H1 (cell line): ENCODE measurements at regions not wholly inside any gene's neighbourhood (a gene's known extent, or its start where the extent isn't known, plus 50 kb on each side); places are given as distances from the start of the nearest gene placed in this dataset.

Source experiments
- CTCF ChIA-PET: fragments of 300-600 bp; sonication (Branson Sonifier 250); formaldehyde crosslinking; loops from one replicate; lab custom pipeline; 2021; ENCODE audit not compliant: partially characterized antibody; lab: Charles Lee
- POLR2A ChIA-PET: fragments of 300-600 bp; sonication (Branson Sonifier 250); formaldehyde crosslinking; loops from one replicate; lab custom pipeline; 2021; ENCODE audit warnings: inconsistent platforms; ENCODE audit not compliant: partially characterized antibody; lab: Charles Lee
- DNase-seq, 2 experiments: peaks; one replicate each; pipeline versions ENCODE4 v3.0.0 to v3.0.0-alpha.2; 2010 to 2022; ENCODE audit warnings: low spot score in 2 of 2, low read depth in 1 of 2, mixed read lengths in 1 of 2
- FAIRE-seq: peaks from 2 replicates; lab custom pipeline; 2011; peaks lifted over from hg19 to GRCh38; lab: Jason Lieb, UNC
- H2AFZ ChIP-seq: 2 replicates; pipeline ENCODE4 v1.8.1; 2012; ENCODE audit warnings: low read length, inconsistent platforms
- H2AK5ac ChIP-seq: 2 replicates; pipeline ENCODE4 v1.6.1; 2013; ENCODE audit warnings: low read depth, low read length
- H2BK120ac ChIP-seq: replicated peaks from 2 replicates; pipeline ENCODE3; 2013; ENCODE audit warnings: low read depth, low read length, inconsistent platforms
- H2BK12ac ChIP-seq: 2 replicates; pipeline ENCODE4 v1.6.1; 2013; ENCODE audit warnings: low read depth, low read length
- H2BK15ac ChIP-seq: 2 replicates; pipeline ENCODE4 v1.6.1; 2013; ENCODE audit warnings: low read length
- H2BK20ac ChIP-seq: 2 replicates; pipeline ENCODE4 v1.6.1; 2013; ENCODE audit warnings: low read length
- H2BK5ac ChIP-seq: 2 replicates; pipeline ENCODE4 v1.6.1; 2013; ENCODE audit warnings: low read depth, low read length
- H3K14ac ChIP-seq: 2 replicates; pipeline ENCODE4 v1.6.1; 2013; ENCODE audit warnings: inconsistent platforms; ENCODE audit not compliant: insufficient read length
- H3K18ac ChIP-seq: 2 replicates; pipeline ENCODE4 v1.6.1; 2013; ENCODE audit warnings: low read length; ENCODE audit errors: extremely low read depth
- H3K23ac ChIP-seq: 2 replicates; pipeline ENCODE4 v1.6.1; 2013; ENCODE audit warnings: inconsistent platforms; ENCODE audit not compliant: insufficient read length
- H3K23me2 ChIP-seq: 2 replicates; pipeline ENCODE4 v1.6.1; 2013; ENCODE audit warnings: low read depth, low read length
- H3K27ac ChIP-seq: 2 replicates; pipeline ENCODE4 v1.6.1; 2011; ENCODE audit warnings: low read depth, low read length, inconsistent platforms
- H3K27me3 ChIP-seq, 4 experiments: replicated peaks in 1 of 4; 1 replicate in 1 of 4; 2 replicates in 3 of 4; pipeline versions ENCODE4 v1.6.1 to v1.8.1; 2011 to 2013; ENCODE audit warnings: low read length in 3 of 4, mild to moderate bottlenecking in 3 of 4, inconsistent platforms in 2 of 4, mixed read lengths in 2 of 4, moderate library complexity in 1 of 4; ENCODE audit not compliant: control insufficient read depth in 3 of 4, insufficient read depth in 3 of 4; ENCODE audit errors: extremely low read depth in 1 of 4
- H3K36me3 ChIP-seq, 4 experiments: 2 replicates each; pipeline versions ENCODE4 v1.6.1 to v1.8.1; 2011 to 2013; ENCODE audit warnings: mild to moderate bottlenecking in 4 of 4, low read length in 3 of 4, moderate library complexity in 2 of 4, control low read depth in 1 of 4, inconsistent platforms in 1 of 4; ENCODE audit not compliant: insufficient read depth in 4 of 4, control insufficient read depth in 2 of 4
- H3K4ac ChIP-seq: replicated peaks from 2 replicates; pipeline ENCODE3; 2013; ENCODE audit warnings: low read length, low read depth, mixed read lengths, inconsistent platforms; ENCODE audit not compliant: insufficient read length
- H3K4me1 ChIP-seq, 4 experiments: replicated peaks in 1 of 4; 1 replicate in 1 of 4; 2 replicates in 3 of 4; pipeline versions ENCODE4 v1.6.1 to v1.8.1; 2011 to 2013; ENCODE audit warnings: low read length in 3 of 4, inconsistent platforms in 2 of 4, mixed read lengths in 1 of 4; ENCODE audit not compliant: insufficient read depth in 4 of 4, control insufficient read depth in 3 of 4
- H3K4me2 ChIP-seq, 2 experiments: 2 replicates each; pipeline versions ENCODE4 v1.6.1 to v1.8.1; 2011 to 2013; ENCODE audit warnings: low read depth in 2 of 2, low read length in 2 of 2, control low read depth in 1 of 2, inconsistent platforms in 1 of 2, mild to moderate bottlenecking in 1 of 2; ENCODE audit not compliant: insufficient read depth in 1 of 2
- H3K4me3 ChIP-seq, 4 experiments: fragments of 200-600, 300-600 bp in 1 of 4; sonication (generic), shearing (Covaris generic), sonication (Bioruptor Twin) in 1 of 4; 2 replicates each; pipeline versions ENCODE4 v1.5.1 to v1.8.1; 2011 to 2016; ENCODE audit warnings: low read length in 4 of 4, low read depth in 3 of 4, control low read depth in 2 of 4, inconsistent platforms in 2 of 4, mild to moderate bottlenecking in 2 of 4, mixed read lengths in 1 of 4, moderate library complexity in 1 of 4; ENCODE audit not compliant: insufficient read depth in 2 of 4; ENCODE audit errors: extremely low read depth in 1 of 4
- H3K56ac ChIP-seq: replicated peaks from 2 replicates; pipeline ENCODE3; 2013; ENCODE audit warnings: low read depth, mild to moderate bottlenecking, mixed read lengths, low read length, inconsistent platforms; ENCODE audit not compliant: insufficient read length
- H3K79me1 ChIP-seq: 2 replicates; pipeline ENCODE4 v1.6.1; 2013; ENCODE audit warnings: low read depth, low read length, control low read depth
- H3K79me2 ChIP-seq, 2 experiments: 2 replicates each; pipeline versions ENCODE4 v1.6.1 to v1.8.1; 2012 to 2013; ENCODE audit warnings: low read length in 2 of 2, mild to moderate bottlenecking in 2 of 2, inconsistent platforms in 1 of 2; ENCODE audit not compliant: insufficient read depth in 2 of 2, control insufficient read depth in 1 of 2
- H3K9ac ChIP-seq, 4 experiments: replicated peaks in 1 of 4; 1 replicate in 1 of 4; 2 replicates in 3 of 4; pipeline versions ENCODE4 v1.6.1 to v1.8.1; 2011 to 2013; ENCODE audit warnings: low read depth in 3 of 4, low read length in 3 of 4, control low read depth in 2 of 4, mild to moderate bottlenecking in 2 of 4, moderate library complexity in 2 of 4, inconsistent platforms in 1 of 4; ENCODE audit errors: extremely low read depth in 1 of 4
- H3K9me3 ChIP-seq, 2 experiments: 2 replicates each; pipeline versions ENCODE4 v1.6.1 to v1.8.1; 2012 to 2013; ENCODE audit warnings: mild to moderate bottlenecking in 2 of 2, moderate library complexity in 2 of 2, control low read depth in 1 of 2, inconsistent platforms in 1 of 2, low read depth in 1 of 2, low read length in 1 of 2, mixed read lengths in 1 of 2; ENCODE audit not compliant: insufficient read depth in 2 of 2
- H4K20me1 ChIP-seq, 2 experiments: replicated peaks in 1 of 2; 2 replicates each; pipeline versions ENCODE3 to v1.8.1; 2011 to 2013; ENCODE audit warnings: inconsistent platforms in 2 of 2, low read length in 2 of 2, mild to moderate bottlenecking in 1 of 2; ENCODE audit not compliant: insufficient read depth in 2 of 2, control insufficient read depth in 1 of 2
- H4K5ac ChIP-seq: 2 replicates; pipeline ENCODE4 v1.6.1; 2013; ENCODE audit warnings: low read length, low read depth, mixed read lengths, inconsistent platforms; ENCODE audit not compliant: insufficient read length
- H4K8ac ChIP-seq: 2 replicates; pipeline ENCODE4 v1.8.0; 2013; ENCODE audit warnings: mild to moderate bottlenecking, moderate library complexity, low read length, inconsistent platforms; ENCODE audit not compliant: insufficient read depth; ENCODE audit errors: extremely low read depth
- H4K91ac ChIP-seq: replicated peaks from 2 replicates; pipeline ENCODE3; 2013; ENCODE audit warnings: low read length, mixed read lengths, inconsistent platforms; ENCODE audit not compliant: insufficient read length
- CHD2 ChIP-seq: IDR thresholded peaks from 2 replicates; pipeline ENCODE4 v1.6.1; 2012; ENCODE audit warnings: low read length, improper control_type of control experiment
- CREB1 ChIP-seq: IDR thresholded peaks from 2 replicates; pipeline ENCODE4 v1.6.1; 2012; ENCODE audit warnings: inconsistent platforms
- JUN ChIP-seq: IDR thresholded peaks from 2 replicates; pipeline ENCODE4 v1.6.1; 2011; ENCODE audit warnings: low read depth, mild to moderate bottlenecking, improper control_type of control experiment, low read length
- KDM1A ChIP-seq: fragments of 200-600, 300-600 bp; sonication (generic); IDR thresholded peaks from 2 replicates; pipeline ENCODE4 v1.7.1; 2016; ENCODE audit warnings: mild to moderate bottlenecking, low read length, borderline replicate concordance
- NANOG ChIP-seq: IDR thresholded peaks from 2 replicates; pipeline ENCODE4 v1.6.1; 2011; ENCODE audit warnings: low read length, low read depth, mild to moderate bottlenecking, inconsistent platforms; ENCODE audit not compliant: insufficient read depth, poor library complexity, severe bottlenecking
- RBBP5 ChIP-seq: IDR thresholded peaks from 2 replicates; pipeline ENCODE4 v1.7.1; 2012; ENCODE audit warnings: low read depth, mild to moderate bottlenecking, inconsistent platforms, low read length, moderate library complexity, borderline replicate concordance
- SIN3A ChIP-seq, 2 experiments: IDR thresholded peaks in 1 of 2; conservative IDR thresholded peaks in 1 of 2; 2 replicates each; pipeline ENCODE4 v1.6.1; 2011 to 2012; ENCODE audit warnings: low read length in 2 of 2, improper control_type of control experiment in 1 of 2, low read depth in 1 of 2, mild to moderate bottlenecking in 1 of 2
- WGBS, 2 experiments: shearing (Covaris generic) in 1 of 2; methylation state at CpG; one replicate each; pipeline versions ENCODE4 v1.1.6 to v1.1.7; 2013 to 2015; ENCODE audit warnings: low lambda C conversion rate in 2 of 2, mixed read lengths in 2 of 2, inconsistent platforms in 1 of 2, low coverage in 1 of 2, missing lambda C conversion rate in 1 of 2; ENCODE audit not compliant: insufficient replicate concordance in 2 of 2, insufficient coverage in 1 of 2, insufficient read length in 1 of 2; ENCODE audit errors: extremely low coverage in 1 of 2, missing lambda C conversion rate in 1 of 2; 5-methylcytosine and 5-hydroxymethylcytosine counted together
- TF ChIP-seq, protein P1 (sequence below), 3 experiments: IDR thresholded peaks; 1 replicate in 2 of 3; 2 replicates in 1 of 3; pipeline versions ENCODE4 v1.5.1 to v1.6.1; 2011; ENCODE audit warnings: low read length in 3 of 3, mild to moderate bottlenecking in 3 of 3, inconsistent platforms in 2 of 3, low read depth in 1 of 3, moderate library complexity in 1 of 3; ENCODE audit not compliant: insufficient read depth in 1 of 3; ENCODE audit errors: control extremely low read depth in 1 of 3

DNA sequence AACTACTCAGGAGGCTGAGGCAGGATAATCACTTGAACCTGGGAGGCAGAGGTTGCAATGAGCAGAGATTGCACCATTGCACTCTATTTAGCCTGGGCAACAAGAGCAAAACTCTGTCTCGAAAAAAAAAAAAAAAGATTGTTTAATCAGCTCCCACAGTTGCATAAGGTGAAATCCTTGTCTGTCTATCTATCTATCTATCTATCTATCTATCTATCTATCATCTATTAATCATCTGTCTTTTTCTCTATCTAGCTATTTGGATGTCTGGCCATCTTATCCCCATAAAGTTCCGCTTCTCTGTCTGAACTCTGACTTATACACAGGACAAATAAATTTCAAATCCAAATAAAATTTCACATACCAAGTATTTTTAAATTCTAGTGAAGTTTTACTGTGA, 223.2 kb upstream of the PGRMC2 start:
- Histone ChIP-seq H2BK20ac (no peak overlapping the region), H3K4me1 (peaks cover 0 to 4% (median 3%) of the 10 kb centered on the region in 4 experiments; a peak in 1 of 7 replicates), H3K14ac (no peak overlapping the region), H4K5ac (no peak overlapping the region), H3K23ac (no peak overlapping the region), H2BK5ac (no peak overlapping the region), H2BK12ac (no peak overlapping the region), H3K27me3 (no peaks in the 10 kb centered on the region), H3K36me3 (no peaks in the 10 kb centered on the region), H3K56ac (no peak overlapping the region), H3K79me2 (no peaks in the 10 kb centered on the region), H3K4ac (no peak overlapping the region), H3K18ac (no peak overlapping the region), H3K9ac (no peak overlapping the region), H3K79me1 (no peaks in the 10 kb centered on the region), H3K4me2 (no peak overlapping the region), H3K23me2 (no peaks in the 10 kb centered on the region), H2BK120ac (no peak overlapping the region), H2AFZ (no peak overlapping the region), H3K4me3 (no peak overlapping the region), H4K8ac (no peak overlapping the region), H2AK5ac (no peak overlapping the region), H2BK15ac (no peak overlapping the region), H3K9me3 (0 out of 4 replicates have a peak, but pooled peaks cover 0 to 2% of the 10 kb centered on the region in 2 experiments), H4K20me1 (no peaks in the 10 kb centered on the region), H4K91ac (no peak overlapping the region), H3K27ac (no peak overlapping the region)
- WGBS, 2 experiments, result 58% methylated on average over 2 of the region's 2 CpGs; no CpG with 5 or more reads in 1 of the 2 experiments
- FAIRE-seq (no peak), DNase-seq (no peak)
- ChIA-PET CTCF (interaction anchor here (1.4 kb wide), 1 partner anchor 49 kb away, joined by 3 read pairs; no protein-coding TSS in a partner anchor), POLR2A (interaction anchor here (0.6 kb wide), 1 partner anchor 266 kb away, joined by 4 read pairs; no protein-coding TSS in a partner anchor)
- TF ChIP-seq RBBP5 (no peak), CREB1 (no peak), NANOG (no peak), SIN3A (conservative IDR thresholded peaks at IDR 0.05 in 1 of 2, IDR thresholded peaks at IDR 0.05 in 1 of 2; ENCODE audit: low read depth in 1 of 2, low read length in 2 of 2) (no peak), JUN (no peak), KDM1A (no peak), CHD2 (no peak)
- TF ChIP-seq, protein P1, sequence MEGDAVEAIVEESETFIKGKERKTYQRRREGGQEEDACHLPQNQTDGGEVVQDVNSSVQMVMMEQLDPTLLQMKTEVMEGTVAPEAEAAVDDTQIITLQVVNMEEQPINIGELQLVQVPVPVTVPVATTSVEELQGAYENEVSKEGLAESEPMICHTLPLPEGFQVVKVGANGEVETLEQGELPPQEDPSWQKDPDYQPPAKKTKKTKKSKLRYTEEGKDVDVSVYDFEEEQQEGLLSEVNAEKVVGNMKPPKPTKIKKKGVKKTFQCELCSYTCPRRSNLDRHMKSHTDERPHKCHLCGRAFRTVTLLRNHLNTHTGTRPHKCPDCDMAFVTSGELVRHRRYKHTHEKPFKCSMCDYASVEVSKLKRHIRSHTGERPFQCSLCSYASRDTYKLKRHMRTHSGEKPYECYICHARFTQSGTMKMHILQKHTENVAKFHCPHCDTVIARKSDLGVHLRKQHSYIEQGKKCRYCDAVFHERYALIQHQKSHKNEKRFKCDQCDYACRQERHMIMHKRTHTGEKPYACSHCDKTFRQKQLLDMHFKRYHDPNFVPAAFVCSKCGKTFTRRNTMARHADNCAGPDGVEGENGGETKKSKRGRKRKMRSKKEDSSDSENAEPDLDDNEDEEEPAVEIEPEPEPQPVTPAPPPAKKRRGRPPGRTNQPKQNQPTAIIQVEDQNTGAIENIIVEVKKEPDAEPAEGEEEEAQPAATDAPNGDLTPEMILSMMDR (IDR thresholded peaks at IDR 0.05; ENCODE audit: control extremely low read depth in 1 of 3, insufficient read depth in 1 of 3, low read depth in 1 of 3, low read length in 3 of 3), result no peak
